B cell (primary cell): ENCODE measurements at regions not wholly inside any gene's neighbourhood (a gene's known extent, or its start where the extent isn't known, plus 50 kb on each side); places are given as distances from the start of the nearest gene placed in this dataset.

Experiments used
- ATAC-seq: fragments of 200-7000 bp; cut with Tn5 transposase; one replicate; pipeline ENCODE4 v1.10.0; 2021; ENCODE audit warnings: low read depth, mild to moderate bottlenecking, moderate number of reproducible peaks, moderate library complexity
- CTCF ChIA-PET: fragments of 350-600 bp; sonication (Branson Sonifier 250); formaldehyde crosslinking; loops from one replicate; lab custom pipeline; 2021; ENCODE audit warnings: antibody characterized with exemption, inconsistent platforms; lab: Charles Lee
- POLR2A ChIA-PET: fragments of 350-600 bp; sonication (Branson Sonifier 250); formaldehyde crosslinking; loops from one replicate; lab custom pipeline; 2021; ENCODE audit warnings: antibody characterized with exemption; lab: Charles Lee
- DNase-seq: peaks from one replicate; pipeline ENCODE4 v3.0.0; 2013
- H2AFZ ChIP-seq: 2 replicates; pipeline ENCODE4 v1.6.1; 2012; ENCODE audit warnings: mild to moderate bottlenecking, low read depth, low read length; ENCODE audit not compliant: insufficient read depth, poor library complexity, severe bottlenecking
- H3K27ac ChIP-seq, 2 donors: 1 replicate in 1 of 2; 2 replicates in 1 of 2; pipeline ENCODE4 v1.5.1; 2012 to 2013; ENCODE audit warnings: low read length in 2 of 2, mild to moderate bottlenecking in 2 of 2, moderate library complexity in 1 of 2
- H3K27me3 ChIP-seq, 4 experiments: fragments of 200-600 bp in 1 of 4; sonication (generic) in 1 of 4; replicated peaks in 1 of 4; 1 replicate in 2 of 4; 2 replicates in 2 of 4; pipeline versions ENCODE4 v1.6.1 to v1.7.0; 2013 to 2016; ENCODE audit warnings: low read length in 3 of 4, mild to moderate bottlenecking in 2 of 4, mixed read lengths in 1 of 4, moderate library complexity in 1 of 4; ENCODE audit not compliant: insufficient read depth in 4 of 4, control insufficient read depth in 3 of 4; ENCODE audit errors: control extremely low read depth in 1 of 4
- H3K36me3 ChIP-seq, 2 experiments: replicated peaks in 1 of 2; 1 replicate in 1 of 2; 2 replicates in 1 of 2; pipeline versions ENCODE4 v1.6.1 to v1.7.1; 2013; ENCODE audit warnings: low read length in 1 of 2; ENCODE audit not compliant: insufficient read depth in 2 of 2, control insufficient read depth in 1 of 2; ENCODE audit errors: control extremely low read depth in 1 of 2, extremely low read depth in 1 of 2
- H3K4me1 ChIP-seq, 2 donors: fragments of 200-600 bp in 1 of 2; sonication (generic) in 1 of 2; 1 replicate in 1 of 2; 2 replicates in 1 of 2; pipeline versions ENCODE4 v1.5.1 to v1.6.1; 2013 to 2017; ENCODE audit warnings: low read length in 2 of 2; ENCODE audit not compliant: control insufficient read depth in 2 of 2, insufficient read depth in 2 of 2
- H3K4me2 ChIP-seq: replicated peaks from 2 replicates; pipeline ENCODE3; 2012; ENCODE audit warnings: mild to moderate bottlenecking, low read depth, low read length; ENCODE audit not compliant: poor library complexity, severe bottlenecking
- H3K4me3 ChIP-seq, 5 experiments: fragments of 200-600 bp in 1 of 5; sonication (generic) in 1 of 5; 1 replicate in 3 of 5; 2 replicates in 2 of 5; pipeline versions ENCODE4 v1.5.1 to v1.7.0; 2011 to 2016; ENCODE audit warnings: low read length in 4 of 5, mild to moderate bottlenecking in 4 of 5, low read depth in 2 of 5, control low read depth in 1 of 5, moderate library complexity in 1 of 5; ENCODE audit not compliant: insufficient read depth in 1 of 5; ENCODE audit errors: control extremely low read depth in 1 of 5, extremely low read depth in 1 of 5
- H3K79me2 ChIP-seq: fragments of 200-600 bp; sonication (generic); one replicate; pipeline ENCODE4 v1.6.0; 2016; ENCODE audit warnings: low read length; ENCODE audit not compliant: control insufficient read depth, insufficient read depth
- H3K9ac ChIP-seq: fragments of 200-600 bp; sonication (generic); 2 replicates; pipeline ENCODE4 v1.6.1; 2017; ENCODE audit warnings: mild to moderate bottlenecking, low read length, moderate library complexity
- H3K9me3 ChIP-seq, 3 donors: one replicate each; pipeline versions ENCODE4 v1.6.1 to v1.7.1; 2013; ENCODE audit warnings: low read length in 2 of 3; ENCODE audit not compliant: control insufficient read depth in 2 of 3, insufficient read depth in 1 of 3; ENCODE audit errors: control extremely low read depth in 1 of 3
- H4K20me1 ChIP-seq: 2 replicates; pipeline ENCODE4 v1.6.0; 2012; ENCODE audit warnings: mild to moderate bottlenecking, low read length; ENCODE audit not compliant: insufficient read depth, control insufficient read depth, poor library complexity, severe bottlenecking
- H3K27ac Mint-ChIP-seq: one replicate; pipeline ENCODE4 v1.8.0; 2021; ENCODE audit warnings: mixed read lengths
- H3K27me3 Mint-ChIP-seq: one replicate; pipeline ENCODE4 v1.8.0; 2021; ENCODE audit warnings: mixed read lengths
- H3K4me1 Mint-ChIP-seq: one replicate; pipeline ENCODE4 v1.8.0; 2021; ENCODE audit warnings: mixed read lengths
- H3K4me3 Mint-ChIP-seq: one replicate; pipeline ENCODE4 v1.8.0; 2021; ENCODE audit warnings: mixed read lengths
- H3K9me3 Mint-ChIP-seq: one replicate; pipeline ENCODE4 v1.8.0; 2022; ENCODE audit warnings: mixed read lengths; ENCODE audit not compliant: insufficient read depth
- EZH2 ChIP-seq: IDR thresholded peaks from 2 replicates; pipeline ENCODE4 v1.6.1; 2012; ENCODE audit warnings: borderline replicate concordance, low read depth, mild to moderate bottlenecking, moderate library complexity, low read length; ENCODE audit not compliant: insufficient read depth, poor library complexity, severe bottlenecking
- WGBS: methylation state at CpG from one replicate; pipeline ENCODE4 v1.1.5; 2013; ENCODE audit warnings: missing lambda C conversion rate; ENCODE audit not compliant: insufficient coverage; 5-methylcytosine and 5-hydroxymethylcytosine counted together
- intact Hi-C: fragments of 100-400 bp; cut with micrococcal nuclease; formaldehyde crosslinking; loops from one replicate; pipeline ENCODE4 v1.10.0; 2022
- TF ChIP-seq, protein P1 (sequence below): fragments of 200-600 bp; IDR thresholded peaks from one replicate; pipeline ENCODE4 v1.8.0; 2022; ENCODE audit warnings: antibody characterized with exemption, mild to moderate bottlenecking

GRCh38 chr5:122611406-122611805 is 163.5 kb upstream of the SNX2 start:
- Histone ChIP-seq H3K4me2 (no peak overlapping the region), H3K9me3 (no peaks in the 10 kb centered on the region), H3K4me3 (no peak overlapping the region), H3K4me1 (peaks cover 0 to 5% of the 10 kb centered on the region in 2 donors), H3K9ac (no peak overlapping the region), H4K20me1 (no peaks in the 10 kb centered on the region), H2AFZ (no peak overlapping the region), H3K27ac (no peak overlapping the region), H3K27me3 (no peaks in the 10 kb centered on the region), H3K36me3 (no peaks in the 10 kb centered on the region), H3K79me2 (no peaks in the 10 kb centered on the region)
- peaks cover 3% of the 10 kb centered on the region for H3K9me3 Mint-ChIP-seq
- H3K4me1 Mint-ChIP-seq, result peaks cover 4% of the 10 kb centered on the region
- CTCF ChIA-PET, result no interaction called here
- POLR2A ChIA-PET, result no interaction called here
- no peak for TF ChIP-seq EZH2
- TF ChIP-seq, protein P1, sequence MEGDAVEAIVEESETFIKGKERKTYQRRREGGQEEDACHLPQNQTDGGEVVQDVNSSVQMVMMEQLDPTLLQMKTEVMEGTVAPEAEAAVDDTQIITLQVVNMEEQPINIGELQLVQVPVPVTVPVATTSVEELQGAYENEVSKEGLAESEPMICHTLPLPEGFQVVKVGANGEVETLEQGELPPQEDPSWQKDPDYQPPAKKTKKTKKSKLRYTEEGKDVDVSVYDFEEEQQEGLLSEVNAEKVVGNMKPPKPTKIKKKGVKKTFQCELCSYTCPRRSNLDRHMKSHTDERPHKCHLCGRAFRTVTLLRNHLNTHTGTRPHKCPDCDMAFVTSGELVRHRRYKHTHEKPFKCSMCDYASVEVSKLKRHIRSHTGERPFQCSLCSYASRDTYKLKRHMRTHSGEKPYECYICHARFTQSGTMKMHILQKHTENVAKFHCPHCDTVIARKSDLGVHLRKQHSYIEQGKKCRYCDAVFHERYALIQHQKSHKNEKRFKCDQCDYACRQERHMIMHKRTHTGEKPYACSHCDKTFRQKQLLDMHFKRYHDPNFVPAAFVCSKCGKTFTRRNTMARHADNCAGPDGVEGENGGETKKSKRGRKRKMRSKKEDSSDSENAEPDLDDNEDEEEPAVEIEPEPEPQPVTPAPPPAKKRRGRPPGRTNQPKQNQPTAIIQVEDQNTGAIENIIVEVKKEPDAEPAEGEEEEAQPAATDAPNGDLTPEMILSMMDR, result no peak
- no peak overlapping the region for H3K27ac Mint-ChIP-seq
- WGBS, result no CpG with 5 or more reads among the region's 2 CpGs
- ATAC-seq, result no peak
- H3K27me3 Mint-ChIP-seq, result no peaks in the 10 kb centered on the region
- intact Hi-C loops, result no loop called here
- H3K4me3 Mint-ChIP-seq, result no peak overlapping the region
- DNase-seq, result no peak

DNA sequence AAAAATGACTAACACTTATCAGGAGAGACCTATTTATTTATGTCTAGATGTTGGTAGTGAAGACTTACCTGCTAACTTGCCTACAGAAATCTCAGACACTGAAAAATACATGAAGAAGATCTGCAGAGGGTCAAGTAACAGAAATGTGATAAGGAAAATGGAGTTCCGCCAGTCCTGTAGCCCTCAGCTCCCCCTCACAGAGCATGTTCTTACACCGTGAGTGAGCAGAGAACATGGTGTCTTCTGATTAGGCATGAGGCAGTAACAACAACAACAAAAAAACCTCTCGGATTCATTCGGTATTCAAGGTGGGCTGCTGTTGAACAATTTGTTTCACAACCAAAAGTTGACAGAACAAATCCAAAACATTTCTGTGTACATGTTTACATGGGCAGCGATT is 162.0 kb upstream of the SNX2 start:
- Mint-ChIP-seq H3K4me3 (no peak overlapping the region), H3K27me3 (no peaks in the 10 kb centered on the region), H3K4me1 (no peaks in the 10 kb centered on the region), H3K27ac (no peak overlapping the region), H3K9me3 (peaks cover 3% of the 10 kb centered on the region)
- ChIA-PET CTCF (interaction anchor here (0.6 kb wide), 1 partner anchor 1058 kb away, joined by 3 read pairs; no protein-coding TSS in a partner anchor), POLR2A (no interaction called here)
- H3K4me2 ChIP-seq, result no peak overlapping the region
- DNase-seq (no peak), ATAC-seq (no peak)
- H4K20me1 ChIP-seq, result no peaks in the 10 kb centered on the region
- H3K27ac ChIP-seq, result no peak overlapping the region
- no peak overlapping the region for H3K4me3 ChIP-seq
- H3K9ac ChIP-seq, result no peak overlapping the region
- 84% methylated on average over 5 of the region's 5 CpGs for WGBS
- H3K4me1 ChIP-seq, result no peaks in the 10 kb centered on the region
- H2AFZ ChIP-seq, result no peak overlapping the region
- no peaks in the 10 kb centered on the region for H3K9me3 ChIP-seq
- no peaks in the 10 kb centered on the region for H3K79me2 ChIP-seq
- H3K36me3 ChIP-seq, result no peaks in the 10 kb centered on the region
- H3K27me3 ChIP-seq, result no peaks in the 10 kb centered on the region
- TF ChIP-seq, protein P1, result no peak
- no peak for TF ChIP-seq EZH2
- intact Hi-C loops, result no loop called here
